AG04449 (cell line): ENCODE measurements at regions not wholly inside any gene's neighbourhood (a gene's known extent, or its start where the extent isn't known, plus 50 kb on each side); places are given as distances from the start of the nearest gene placed in this dataset.

Experiments used
- CTCF ChIA-PET: fragments of 350-600 bp; formaldehyde crosslinking; extraction: SDS; loops from one replicate; lab custom pipeline; 2021; ENCODE audit warnings: antibody characterized with exemption; lab: Yijun Ruan, JAX
- POLR2A ChIA-PET: fragments of 400-600, 350-600 bp; formaldehyde crosslinking; extraction: SDS; loops from one replicate; lab custom pipeline; 2020; ENCODE audit warnings: antibody characterized with exemption, inconsistent platforms; lab: Yijun Ruan, JAX
- DNase-seq: peaks from one replicate; pipeline ENCODE4 v3.0.0-alpha.2; 2010; ENCODE audit warnings: low read depth, low spot score
- H3K4me3 ChIP-seq: 2 replicates; pipeline ENCODE4 v1.5.1; 2011; ENCODE audit warnings: low read depth, mild to moderate bottlenecking, control low read depth, low read length
- CTCF ChIP-seq: IDR thresholded peaks from one replicate; pipeline ENCODE4 v1.5.1; 2011; ENCODE audit warnings: mild to moderate bottlenecking, moderate library complexity, low read length, control low read depth, inconsistent platforms; ENCODE audit not compliant: insufficient read depth; ENCODE audit errors: missing control alignments

- ChIA-PET POLR2A (no interaction called here), CTCF (interaction anchor here (0.9 kb wide), 1 partner anchor 9 kb away, joined by 3 read pairs; no protein-coding TSS in a partner anchor)
- no peak overlapping the region for H3K4me3 ChIP-seq
- TF ChIP-seq CTCF: no peak
- no peak for DNase-seq
These were observed 99.0 kb upstream of the TNFAIP3 start for GRCh38 chr6:137767911-137768690.

- DNase-seq: no peak
- TF ChIP-seq CTCF: no peak
- ChIA-PET POLR2A (no interaction called here), CTCF (interaction anchor here (0.9 kb wide), 1 partner anchor 9 kb away, joined by 3 read pairs; no protein-coding TSS in a partner anchor)
- no peak overlapping the region for H3K4me3 ChIP-seq
These were observed 98.1 kb upstream of the TNFAIP3 start for GRCh38 chr6:137768935-137769334.

- ChIA-PET POLR2A (no interaction called here), CTCF (interaction anchor here (1.1 kb wide), 1 partner anchor 9 kb away, joined by 3 read pairs; no protein-coding TSS in a partner anchor)
- no peak for TF ChIP-seq CTCF
- DNase-seq: no peak
- H3K4me3 ChIP-seq: no peak overlapping the region
These were observed 97.2 kb upstream of the TNFAIP3 start for GRCh38 chr6:137769797-137770362.

GRCh38 chr6:137772541-137773250 lies 94.4 kb upstream of the TNFAIP3 start:
- no peak overlapping the region for H3K4me3 ChIP-seq
- DNase-seq: no peak
- TF ChIP-seq CTCF: no peak
- ChIA-PET POLR2A (no interaction called here), CTCF (interaction anchor here (0.9 to 1.4 kb wide), 2 partner anchors 21 to 28 kb away, joined by 3 read pairs; no protein-coding TSS in a partner anchor)

GRCh38 chr6:137775227-137775626 lies 91.8 kb upstream of the TNFAIP3 start:
- H3K4me3 ChIP-seq: no peak overlapping the region
- ChIA-PET POLR2A (no interaction called here), CTCF (interaction anchor here (0.9 to 1.1 kb wide), 3 partner anchors 21 to 92 kb away, joined by 3 to 4 read pairs (median 3); partner anchors contain the start of gene TNFAIP3)
- DNase-seq: no peak
- TF ChIP-seq CTCF: no peak
